Chondrocyte (in vitro differentiated cells): ENCODE measurements at regions not wholly inside any gene's neighbourhood (a gene's known extent, or its start where the extent isn't known, plus 50 kb on each side); places are given as distances from the start of the nearest gene placed in this dataset.

Experiments
- DNase-seq: peaks from one replicate; pipeline ENCODE4 v3.0.0; 2021; ENCODE audit warnings: mixed read lengths, low spot score
- H3K27ac Mint-ChIP-seq: one replicate; pipeline ENCODE4 v1.8.0; 2021; ENCODE audit warnings: mild to moderate bottlenecking, moderate library complexity, mixed read lengths; ENCODE audit not compliant: unreplicated experiment
- H3K27me3 Mint-ChIP-seq: 2 replicates; pipeline ENCODE4 v1.8.0; 2021; ENCODE audit warnings: low read depth, mixed read lengths
- H3K36me3 Mint-ChIP-seq: 2 replicates; pipeline ENCODE4 v1.8.0; 2021; ENCODE audit warnings: low read depth, mixed read lengths
- H3K4me1 Mint-ChIP-seq: 2 replicates; pipeline ENCODE4 v1.8.0; 2021; ENCODE audit warnings: low read depth, mild to moderate bottlenecking, mixed read lengths
- H3K4me3 Mint-ChIP-seq: one replicate; pipeline ENCODE4 v1.8.0; 2021; ENCODE audit warnings: mild to moderate bottlenecking, moderate library complexity, mixed read lengths; ENCODE audit not compliant: unreplicated experiment
- H3K9me3 Mint-ChIP-seq: 2 replicates; pipeline ENCODE4 v1.8.0; 2021; ENCODE audit warnings: low read depth, mixed read lengths
- CTCF ChIP-seq: fragments of 200-600 bp; sonication (generic); IDR thresholded peaks from 2 replicates; pipeline ENCODE4 v1.5.0; 2021; ENCODE audit warnings: antibody characterized with exemption, mild to moderate bottlenecking, moderate library complexity

GRCh38 chr1:79588719-79589118 lies 582.2 kb upstream of the ADGRL4 start:
- H3K4me1 Mint-ChIP-seq, result no peaks in the 10 kb centered on the region
- no peaks in the 10 kb centered on the region for H3K27me3 Mint-ChIP-seq
- H3K27ac Mint-ChIP-seq, result no peak overlapping the region
- DNase-seq, result no peak
- peaks cover 3% of the 10 kb centered on the region for H3K9me3 Mint-ChIP-seq
- TF ChIP-seq CTCF, result no peak
- no peak overlapping the region for H3K4me3 Mint-ChIP-seq
- H3K36me3 Mint-ChIP-seq, result peaks cover 3% of the 10 kb centered on the region

DNA sequence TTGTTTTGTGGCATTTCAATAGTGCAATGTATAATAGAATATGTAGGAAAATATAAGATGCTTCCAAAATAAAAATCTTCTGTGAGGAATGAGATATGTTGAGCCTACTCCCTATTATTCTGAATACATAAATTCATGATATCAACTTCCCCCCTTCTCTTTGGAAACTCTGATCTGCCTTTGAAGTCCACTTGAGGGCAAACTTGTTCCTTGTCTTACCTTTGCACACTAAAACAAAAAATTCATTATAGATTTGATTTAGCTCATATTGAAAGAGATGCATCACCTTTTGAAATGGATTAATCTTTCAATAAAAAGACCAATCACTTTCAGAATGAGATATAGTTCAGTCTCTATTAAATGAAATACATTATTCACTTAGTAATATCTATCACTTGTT lies 580.7 kb upstream of the ADGRL4 start:
- Mint-ChIP-seq H3K36me3 (peaks cover 5% of the 10 kb centered on the region), H3K4me1 (no peaks in the 10 kb centered on the region), H3K27ac (no peak overlapping the region), H3K9me3 (peaks cover 3% of the 10 kb centered on the region), H3K4me3 (no peak overlapping the region), H3K27me3 (no peaks in the 10 kb centered on the region)
- no peak for DNase-seq
- TF ChIP-seq CTCF, result peak; percentile 36

DNA sequence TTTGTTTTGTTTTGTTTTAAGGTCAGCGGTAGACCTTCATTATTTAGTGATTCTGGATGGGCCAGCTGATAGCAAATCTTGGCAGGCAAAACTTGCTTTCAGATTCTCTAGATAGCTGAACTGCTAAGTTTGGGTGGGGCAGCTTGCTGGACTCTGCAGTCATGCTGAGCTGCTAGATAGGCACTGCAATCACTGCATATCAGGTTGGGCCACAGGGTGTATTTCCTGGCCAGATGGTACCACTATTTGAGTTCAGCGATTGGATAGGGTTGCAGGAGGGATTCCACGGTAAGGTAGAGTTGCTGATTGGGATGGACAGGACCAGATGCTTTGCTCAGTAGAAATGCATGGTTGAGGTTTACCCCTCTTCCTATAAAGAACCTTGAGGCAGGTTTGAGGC lies 579.3 kb upstream of the ADGRL4 start:
- peaks cover 8% of the 10 kb centered on the region for H3K9me3 Mint-ChIP-seq
- no peak overlapping the region for H3K27ac Mint-ChIP-seq
- H3K27me3 Mint-ChIP-seq, result no peaks in the 10 kb centered on the region
- peaks cover 5% of the 10 kb centered on the region for H3K36me3 Mint-ChIP-seq
- no peak overlapping the region for H3K4me3 Mint-ChIP-seq
- H3K4me1 Mint-ChIP-seq, result no peaks in the 10 kb centered on the region
- DNase-seq, result no peak
- no peak for TF ChIP-seq CTCF

DNA sequence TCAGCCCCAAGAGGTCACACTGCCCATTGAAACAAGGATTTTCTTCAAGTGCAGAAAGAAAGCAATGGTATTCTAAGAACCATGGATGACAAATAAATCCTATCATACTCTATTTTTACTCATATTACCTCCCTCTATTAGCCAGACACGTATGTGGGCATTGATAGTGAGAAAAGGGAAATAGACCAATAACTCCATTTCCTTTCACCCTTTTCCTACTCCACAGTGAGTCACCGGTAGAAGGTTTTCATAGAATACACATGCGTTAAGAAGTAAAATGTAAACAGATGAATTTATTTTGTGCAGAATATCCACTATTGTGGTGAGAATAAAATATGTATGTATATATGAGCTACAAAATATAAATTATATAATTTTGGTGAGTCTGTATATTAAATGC lies 568.9 kb upstream of the ADGRL4 start:
- no peaks in the 10 kb centered on the region for H3K36me3 Mint-ChIP-seq
- no peak for TF ChIP-seq CTCF
- no peaks in the 10 kb centered on the region for H3K4me1 Mint-ChIP-seq
- H3K27ac Mint-ChIP-seq, result no peak overlapping the region
- no peak for DNase-seq
- H3K4me3 Mint-ChIP-seq, result no peak overlapping the region
- H3K27me3 Mint-ChIP-seq, result no peaks in the 10 kb centered on the region
- no peaks in the 10 kb centered on the region for H3K9me3 Mint-ChIP-seq

DNA sequence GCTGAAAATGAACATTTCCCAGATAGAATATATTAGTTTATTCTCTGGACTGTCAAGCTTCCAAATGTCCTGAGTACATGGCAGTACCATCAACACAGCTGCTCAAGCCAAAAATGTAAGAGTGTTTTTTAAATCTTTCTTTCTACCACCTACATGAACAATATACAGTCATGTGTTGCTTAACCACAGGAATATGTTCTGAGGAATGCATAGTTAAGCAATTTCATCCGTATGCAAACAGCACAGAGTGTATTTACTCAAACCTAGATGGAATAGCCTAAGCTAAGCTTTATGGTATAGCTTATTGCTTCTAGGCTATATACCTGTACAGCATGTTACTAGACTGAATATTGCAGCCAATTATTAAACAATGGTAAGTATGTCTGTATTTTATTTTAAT lies 561.9 kb upstream of the ADGRL4 start:
- peaks cover 11% of the 10 kb centered on the region for H3K4me1 Mint-ChIP-seq
- DNase-seq, result no peak
- H3K36me3 Mint-ChIP-seq, result no peaks in the 10 kb centered on the region
- peak overlapping the region; percentile 8 for H3K27ac Mint-ChIP-seq
- H3K9me3 Mint-ChIP-seq, result no peaks in the 10 kb centered on the region
- no peak for TF ChIP-seq CTCF
- no peak overlapping the region for H3K4me3 Mint-ChIP-seq
- no peaks in the 10 kb centered on the region for H3K27me3 Mint-ChIP-seq
